H1 (cell line): ENCODE measurements at regions not wholly inside any gene's neighbourhood (a gene's known extent, or its start where the extent isn't known, plus 50 kb on each side); places are given as distances from the start of the nearest gene placed in this dataset.

Experiments used
- CTCF ChIA-PET: fragments of 300-600 bp; sonication (Branson Sonifier 250); formaldehyde crosslinking; loops from one replicate; lab custom pipeline; 2021; ENCODE audit not compliant: partially characterized antibody; lab: Charles Lee
- POLR2A ChIA-PET: fragments of 300-600 bp; sonication (Branson Sonifier 250); formaldehyde crosslinking; loops from one replicate; lab custom pipeline; 2021; ENCODE audit warnings: inconsistent platforms; ENCODE audit not compliant: partially characterized antibody; lab: Charles Lee
- DNase-seq, 2 experiments: peaks; one replicate each; pipeline versions ENCODE4 v3.0.0 to v3.0.0-alpha.2; 2010 to 2022; ENCODE audit warnings: low spot score in 2 of 2, low read depth in 1 of 2, mixed read lengths in 1 of 2
- FAIRE-seq: peaks from 2 replicates; lab custom pipeline; 2011; peaks lifted over from hg19 to GRCh38; lab: Jason Lieb, UNC
- H2AFZ ChIP-seq: 2 replicates; pipeline ENCODE4 v1.8.1; 2012; ENCODE audit warnings: low read length, inconsistent platforms
- H2AK5ac ChIP-seq: 2 replicates; pipeline ENCODE4 v1.6.1; 2013; ENCODE audit warnings: low read depth, low read length
- H2BK120ac ChIP-seq: replicated peaks from 2 replicates; pipeline ENCODE3; 2013; ENCODE audit warnings: low read depth, low read length, inconsistent platforms
- H2BK12ac ChIP-seq: 2 replicates; pipeline ENCODE4 v1.6.1; 2013; ENCODE audit warnings: low read depth, low read length
- H2BK15ac ChIP-seq: 2 replicates; pipeline ENCODE4 v1.6.1; 2013; ENCODE audit warnings: low read length
- H2BK20ac ChIP-seq: 2 replicates; pipeline ENCODE4 v1.6.1; 2013; ENCODE audit warnings: low read length
- H2BK5ac ChIP-seq: 2 replicates; pipeline ENCODE4 v1.6.1; 2013; ENCODE audit warnings: low read depth, low read length
- H3K14ac ChIP-seq: 2 replicates; pipeline ENCODE4 v1.6.1; 2013; ENCODE audit warnings: inconsistent platforms; ENCODE audit not compliant: insufficient read length
- H3K18ac ChIP-seq: 2 replicates; pipeline ENCODE4 v1.6.1; 2013; ENCODE audit warnings: low read length; ENCODE audit errors: extremely low read depth
- H3K23ac ChIP-seq: 2 replicates; pipeline ENCODE4 v1.6.1; 2013; ENCODE audit warnings: inconsistent platforms; ENCODE audit not compliant: insufficient read length
- H3K23me2 ChIP-seq: 2 replicates; pipeline ENCODE4 v1.6.1; 2013; ENCODE audit warnings: low read depth, low read length
- H3K27ac ChIP-seq: 2 replicates; pipeline ENCODE4 v1.6.1; 2011; ENCODE audit warnings: low read depth, low read length, inconsistent platforms
- H3K27me3 ChIP-seq, 4 experiments: replicated peaks in 1 of 4; 1 replicate in 1 of 4; 2 replicates in 3 of 4; pipeline versions ENCODE4 v1.6.1 to v1.8.1; 2011 to 2013; ENCODE audit warnings: low read length in 3 of 4, mild to moderate bottlenecking in 3 of 4, inconsistent platforms in 2 of 4, mixed read lengths in 2 of 4, moderate library complexity in 1 of 4; ENCODE audit not compliant: control insufficient read depth in 3 of 4, insufficient read depth in 3 of 4; ENCODE audit errors: extremely low read depth in 1 of 4
- H3K36me3 ChIP-seq, 4 experiments: 2 replicates each; pipeline versions ENCODE4 v1.6.1 to v1.8.1; 2011 to 2013; ENCODE audit warnings: mild to moderate bottlenecking in 4 of 4, low read length in 3 of 4, moderate library complexity in 2 of 4, control low read depth in 1 of 4, inconsistent platforms in 1 of 4; ENCODE audit not compliant: insufficient read depth in 4 of 4, control insufficient read depth in 2 of 4
- H3K4ac ChIP-seq: replicated peaks from 2 replicates; pipeline ENCODE3; 2013; ENCODE audit warnings: low read length, low read depth, mixed read lengths, inconsistent platforms; ENCODE audit not compliant: insufficient read length
- H3K4me1 ChIP-seq, 4 experiments: replicated peaks in 1 of 4; 1 replicate in 1 of 4; 2 replicates in 3 of 4; pipeline versions ENCODE4 v1.6.1 to v1.8.1; 2011 to 2013; ENCODE audit warnings: low read length in 3 of 4, inconsistent platforms in 2 of 4, mixed read lengths in 1 of 4; ENCODE audit not compliant: insufficient read depth in 4 of 4, control insufficient read depth in 3 of 4
- H3K4me2 ChIP-seq, 2 experiments: 2 replicates each; pipeline versions ENCODE4 v1.6.1 to v1.8.1; 2011 to 2013; ENCODE audit warnings: low read depth in 2 of 2, low read length in 2 of 2, control low read depth in 1 of 2, inconsistent platforms in 1 of 2, mild to moderate bottlenecking in 1 of 2; ENCODE audit not compliant: insufficient read depth in 1 of 2
- H3K4me3 ChIP-seq, 4 experiments: fragments of 200-600, 300-600 bp in 1 of 4; sonication (generic), shearing (Covaris generic), sonication (Bioruptor Twin) in 1 of 4; 2 replicates each; pipeline versions ENCODE4 v1.5.1 to v1.8.1; 2011 to 2016; ENCODE audit warnings: low read length in 4 of 4, low read depth in 3 of 4, control low read depth in 2 of 4, inconsistent platforms in 2 of 4, mild to moderate bottlenecking in 2 of 4, mixed read lengths in 1 of 4, moderate library complexity in 1 of 4; ENCODE audit not compliant: insufficient read depth in 2 of 4; ENCODE audit errors: extremely low read depth in 1 of 4
- H3K56ac ChIP-seq: replicated peaks from 2 replicates; pipeline ENCODE3; 2013; ENCODE audit warnings: low read depth, mild to moderate bottlenecking, mixed read lengths, low read length, inconsistent platforms; ENCODE audit not compliant: insufficient read length
- H3K79me1 ChIP-seq: 2 replicates; pipeline ENCODE4 v1.6.1; 2013; ENCODE audit warnings: low read depth, low read length, control low read depth
- H3K79me2 ChIP-seq, 2 experiments: 2 replicates each; pipeline versions ENCODE4 v1.6.1 to v1.8.1; 2012 to 2013; ENCODE audit warnings: low read length in 2 of 2, mild to moderate bottlenecking in 2 of 2, inconsistent platforms in 1 of 2; ENCODE audit not compliant: insufficient read depth in 2 of 2, control insufficient read depth in 1 of 2
- H3K9ac ChIP-seq, 4 experiments: replicated peaks in 1 of 4; 1 replicate in 1 of 4; 2 replicates in 3 of 4; pipeline versions ENCODE4 v1.6.1 to v1.8.1; 2011 to 2013; ENCODE audit warnings: low read depth in 3 of 4, low read length in 3 of 4, control low read depth in 2 of 4, mild to moderate bottlenecking in 2 of 4, moderate library complexity in 2 of 4, inconsistent platforms in 1 of 4; ENCODE audit errors: extremely low read depth in 1 of 4
- H3K9me3 ChIP-seq, 2 experiments: 2 replicates each; pipeline versions ENCODE4 v1.6.1 to v1.8.1; 2012 to 2013; ENCODE audit warnings: mild to moderate bottlenecking in 2 of 2, moderate library complexity in 2 of 2, control low read depth in 1 of 2, inconsistent platforms in 1 of 2, low read depth in 1 of 2, low read length in 1 of 2, mixed read lengths in 1 of 2; ENCODE audit not compliant: insufficient read depth in 2 of 2
- H4K20me1 ChIP-seq, 2 experiments: replicated peaks in 1 of 2; 2 replicates each; pipeline versions ENCODE3 to v1.8.1; 2011 to 2013; ENCODE audit warnings: inconsistent platforms in 2 of 2, low read length in 2 of 2, mild to moderate bottlenecking in 1 of 2; ENCODE audit not compliant: insufficient read depth in 2 of 2, control insufficient read depth in 1 of 2
- H4K5ac ChIP-seq: 2 replicates; pipeline ENCODE4 v1.6.1; 2013; ENCODE audit warnings: low read length, low read depth, mixed read lengths, inconsistent platforms; ENCODE audit not compliant: insufficient read length
- H4K8ac ChIP-seq: 2 replicates; pipeline ENCODE4 v1.8.0; 2013; ENCODE audit warnings: mild to moderate bottlenecking, moderate library complexity, low read length, inconsistent platforms; ENCODE audit not compliant: insufficient read depth; ENCODE audit errors: extremely low read depth
- H4K91ac ChIP-seq: replicated peaks from 2 replicates; pipeline ENCODE3; 2013; ENCODE audit warnings: low read length, mixed read lengths, inconsistent platforms; ENCODE audit not compliant: insufficient read length
- CHD1 ChIP-seq: IDR thresholded peaks from 2 replicates; pipeline ENCODE4 v1.6.1; 2012; ENCODE audit warnings: low read depth, low read length, improper control_type of control experiment
- FOSL1 ChIP-seq: IDR thresholded peaks from 2 replicates; pipeline ENCODE4 v1.6.1; 2011; ENCODE audit warnings: mild to moderate bottlenecking, low read depth, low read length, moderate library complexity; ENCODE audit not compliant: insufficient read depth
- GABPA ChIP-seq: IDR thresholded peaks from 2 replicates; pipeline ENCODE4 v1.6.1; 2011; ENCODE audit warnings: mild to moderate bottlenecking, low read length, moderate library complexity, borderline replicate concordance; ENCODE audit not compliant: insufficient read depth
- GTF2F1 ChIP-seq: IDR thresholded peaks from 2 replicates; pipeline ENCODE4 v1.6.1; 2012; ENCODE audit warnings: low read depth, low read length, improper control_type of control experiment, borderline replicate concordance
- JUN ChIP-seq: IDR thresholded peaks from 2 replicates; pipeline ENCODE4 v1.6.1; 2011; ENCODE audit warnings: low read depth, mild to moderate bottlenecking, improper control_type of control experiment, low read length
- KDM5A ChIP-seq: fragments of 200-600 bp; IDR thresholded peaks from 2 replicates; pipeline ENCODE4 v1.7.1; 2012; ENCODE audit warnings: mild to moderate bottlenecking, low read length, inconsistent platforms, mixed read lengths
- MAFK ChIP-seq: IDR thresholded peaks from 2 replicates; pipeline ENCODE4 v1.6.1; 2012; ENCODE audit warnings: low read depth, mild to moderate bottlenecking, improper control_type of control experiment, low read length
- NANOG ChIP-seq: IDR thresholded peaks from 2 replicates; pipeline ENCODE4 v1.6.1; 2011; ENCODE audit warnings: low read length, low read depth, mild to moderate bottlenecking, inconsistent platforms; ENCODE audit not compliant: insufficient read depth, poor library complexity, severe bottlenecking
- NRF1 ChIP-seq: IDR thresholded peaks from 2 replicates; pipeline ENCODE4 v1.6.1; 2011; ENCODE audit warnings: mild to moderate bottlenecking, low read depth, low read length, improper control_type of control experiment
- RAD21 ChIP-seq, 2 experiments: IDR thresholded peaks in 1 of 2; conservative IDR thresholded peaks in 1 of 2; 2 replicates each; pipeline ENCODE4 v1.6.1; 2011; ENCODE audit warnings: low read depth in 2 of 2, low read length in 2 of 2, improper control_type of control experiment in 1 of 2, inconsistent platforms in 1 of 2, mild to moderate bottlenecking in 1 of 2, moderate library complexity in 1 of 2
- RNF2 ChIP-seq: fragments of 200-900, 300-1000 bp; sonication (generic); IDR thresholded peaks from 2 replicates; pipeline ENCODE4 v1.7.1; 2016; ENCODE audit warnings: borderline replicate concordance, low read depth, mild to moderate bottlenecking, antibody characterized with exemption, low read length; ENCODE audit not compliant: poor library complexity, severe bottlenecking; ENCODE audit errors: missing control alignments
- SIX5 ChIP-seq: IDR thresholded peaks from 2 replicates; pipeline ENCODE4 v1.6.1; 2011; ENCODE audit warnings: mild to moderate bottlenecking, low read depth, low read length
- TBP ChIP-seq: IDR thresholded peaks from 2 replicates; pipeline ENCODE4 v1.6.1; 2011; ENCODE audit warnings: low read depth, low read length, improper control_type of control experiment
- WGBS, 2 experiments: shearing (Covaris generic) in 1 of 2; methylation state at CpG; one replicate each; pipeline versions ENCODE4 v1.1.6 to v1.1.7; 2013 to 2015; ENCODE audit warnings: low lambda C conversion rate in 2 of 2, mixed read lengths in 2 of 2, inconsistent platforms in 1 of 2, low coverage in 1 of 2, missing lambda C conversion rate in 1 of 2; ENCODE audit not compliant: insufficient replicate concordance in 2 of 2, insufficient coverage in 1 of 2, insufficient read length in 1 of 2; ENCODE audit errors: extremely low coverage in 1 of 2, missing lambda C conversion rate in 1 of 2; 5-methylcytosine and 5-hydroxymethylcytosine counted together

GRCh38 chr7:109076396-109076972, 506.8 kb downstream of the DNAJB9 start:
- H4K8ac ChIP-seq, result no peak overlapping the region
- ChIA-PET POLR2A (no interaction called here), CTCF (interaction anchor here (0.6 to 1.3 kb wide), 2 partner anchors 415 to 827 kb away, joined by 3 read pairs; no protein-coding TSS in a partner anchor)
- H4K5ac ChIP-seq, result no peak overlapping the region
- H2BK120ac ChIP-seq, result no peak overlapping the region
- H3K27me3 ChIP-seq, result no peaks in the 10 kb centered on the region
- H3K23me2 ChIP-seq, result no peaks in the 10 kb centered on the region
- no peak overlapping the region for H2BK20ac ChIP-seq
- H3K4ac ChIP-seq, result no peak overlapping the region
- H3K18ac ChIP-seq, result no peak overlapping the region
- no peaks in the 10 kb centered on the region for H4K20me1 ChIP-seq
- no peaks in the 10 kb centered on the region for H3K9me3 ChIP-seq
- 78% methylated on average over 2 of the region's 2 CpGs; no CpG with 5 or more reads in 1 of the 2 experiments for WGBS, 2 experiments
- FAIRE-seq, result no peak
- no peak overlapping the region for H2AFZ ChIP-seq
- H2BK15ac ChIP-seq, result no peak overlapping the region
- no peak overlapping the region for H3K4me2 ChIP-seq
- no peak overlapping the region for H3K56ac ChIP-seq
- DNase-seq, result no peak
- no peaks in the 10 kb centered on the region; a peak in 2 of 7 replicates for H3K4me1 ChIP-seq
- no peak overlapping the region for H3K9ac ChIP-seq
- no peaks in the 10 kb centered on the region for H3K36me3 ChIP-seq
- H3K14ac ChIP-seq, result no peak overlapping the region
- H2BK5ac ChIP-seq, result no peak overlapping the region
- no peaks in the 10 kb centered on the region for H3K79me2 ChIP-seq
- no peak overlapping the region for H3K27ac ChIP-seq
- no peak overlapping the region for H3K23ac ChIP-seq
- H4K91ac ChIP-seq, result no peak overlapping the region
- H3K4me3 ChIP-seq, result no peak overlapping the region
- no peak overlapping the region for H2BK12ac ChIP-seq
- no peak overlapping the region for H2AK5ac ChIP-seq
- no peaks in the 10 kb centered on the region for H3K79me1 ChIP-seq
- no peak for TF ChIP-seq JUN
- no peak for TF ChIP-seq RNF2
- no peak for TF ChIP-seq KDM5A
- no peak for TF ChIP-seq RAD21 (IDR thresholded peaks at IDR 0.05 in 1 of 2, conservative IDR thresholded peaks at IDR 0.05 in 1 of 2; ENCODE audit: low read depth in 2 of 2, low read length in 2 of 2)
- TF ChIP-seq TBP, result no peak
- no peak for TF ChIP-seq FOSL1
- TF ChIP-seq CHD1, result no peak
- TF ChIP-seq NRF1, result no peak
- no peak for TF ChIP-seq GTF2F1
- no peak for TF ChIP-seq MAFK
- no peak for TF ChIP-seq NANOG
- TF ChIP-seq GABPA, result no peak
- no peak for TF ChIP-seq SIX5
